Stimulated activated CD4-positive, alpha-beta T cell treated with anti-CD3 and anti-CD28 coated beads, Interleukin-4, amount 100 ng/mL, for 1 hour (primary cell): ENCODE measurements at regions not wholly inside any gene's neighbourhood (a gene's known extent, or its start where the extent isn't known, plus 50 kb on each side); places are given as distances from the start of the nearest gene placed in this dataset.
"Not testable (repeated sequence)": the region's sequence is repeated elsewhere in the genome, so short reads cannot be mapped to it uniquely, and the experiment has no call there.

Experiments
- DNase-seq: peaks from one replicate; pipeline ENCODE4 v3.0.0-alpha.2; 2020

GRCh38 chr16:63157818-63158217 is 1121.6 kb upstream of the CDH8 start:
- no peak for DNase-seq

DNA sequence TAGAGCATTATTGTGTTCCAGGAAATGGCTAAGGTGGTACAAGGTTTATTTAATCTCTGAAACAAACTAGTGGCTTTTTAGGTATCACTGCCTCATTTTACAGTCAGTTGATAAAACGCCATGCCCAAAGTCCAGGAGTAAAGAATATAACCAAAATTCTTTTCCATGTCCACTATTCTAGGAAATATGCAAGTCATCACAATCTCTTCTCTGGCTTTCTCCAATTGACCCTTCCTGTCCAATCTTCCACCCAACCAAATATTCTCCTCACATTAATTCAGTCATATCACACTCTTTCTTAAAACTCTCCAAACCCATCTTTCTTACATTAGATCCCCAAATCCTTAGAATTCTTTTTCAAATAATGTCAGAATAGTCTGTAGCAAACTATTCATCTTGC is 1110.0 kb upstream of the CDH8 start:
- DNase-seq = no peak

DNA sequence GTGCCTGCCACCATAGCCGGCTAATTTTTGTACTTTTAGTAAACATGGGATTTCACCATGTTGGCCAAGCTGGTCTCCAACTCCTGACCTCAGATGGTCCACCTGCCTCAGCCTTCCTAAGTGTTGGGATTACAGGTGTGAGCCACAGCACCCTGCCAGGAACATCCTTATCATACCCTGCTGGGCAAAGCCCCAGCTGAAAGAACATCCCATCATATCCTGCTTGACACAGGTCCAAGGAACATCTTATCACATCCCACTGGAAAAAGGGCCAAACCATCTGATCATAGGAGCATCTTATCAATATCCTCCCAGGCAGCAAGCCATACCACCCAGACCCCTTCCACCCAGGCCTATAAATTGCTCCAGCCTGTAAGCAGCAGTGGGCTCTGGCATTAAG is 1109.2 kb upstream of the CDH8 start:
- no peak for DNase-seq

DNA sequence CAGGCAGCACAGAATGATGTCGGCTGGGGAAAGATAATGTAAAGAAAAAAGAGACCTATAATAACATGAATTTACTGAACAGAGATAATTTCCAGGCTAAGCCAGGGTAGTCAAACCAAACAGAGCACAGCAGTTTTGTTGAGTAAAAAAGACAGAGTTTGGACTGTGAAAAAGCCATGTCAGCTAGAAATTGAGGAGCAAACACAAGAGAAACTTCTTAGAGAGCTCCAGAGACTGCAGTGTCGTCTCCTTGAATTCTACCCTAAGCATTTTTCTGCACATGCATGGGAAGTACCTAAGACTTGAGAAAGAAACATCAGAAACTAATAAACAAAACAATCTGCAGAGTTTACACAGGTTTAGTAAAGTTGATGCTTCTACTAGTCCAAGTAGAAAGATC is 1098.8 kb upstream of the CDH8 start:
- no peak for DNase-seq

GRCh38 chr16:63131503-63131902 is 1095.3 kb upstream of the CDH8 start:
- no peak for DNase-seq

DNA sequence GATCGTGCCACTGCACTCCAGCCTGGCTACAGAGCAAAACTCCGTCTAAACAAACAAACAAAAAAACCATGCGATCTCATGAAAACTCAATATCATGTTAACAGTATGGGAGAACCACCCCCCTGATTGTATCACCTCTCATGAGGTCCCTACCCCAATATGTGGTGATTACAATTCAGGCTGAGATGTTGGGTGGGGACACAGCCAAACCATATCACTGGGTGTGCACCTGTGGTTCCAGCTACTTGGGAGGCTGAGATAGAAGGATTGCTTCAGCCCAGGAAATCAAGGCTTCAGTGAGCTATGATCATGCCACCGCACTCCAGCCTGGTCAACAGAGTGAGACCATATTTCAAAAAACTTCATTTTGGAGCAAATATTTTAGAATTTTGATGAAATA is 1094.7 kb upstream of the CDH8 start:
- DNase-seq = no peak

DNA sequence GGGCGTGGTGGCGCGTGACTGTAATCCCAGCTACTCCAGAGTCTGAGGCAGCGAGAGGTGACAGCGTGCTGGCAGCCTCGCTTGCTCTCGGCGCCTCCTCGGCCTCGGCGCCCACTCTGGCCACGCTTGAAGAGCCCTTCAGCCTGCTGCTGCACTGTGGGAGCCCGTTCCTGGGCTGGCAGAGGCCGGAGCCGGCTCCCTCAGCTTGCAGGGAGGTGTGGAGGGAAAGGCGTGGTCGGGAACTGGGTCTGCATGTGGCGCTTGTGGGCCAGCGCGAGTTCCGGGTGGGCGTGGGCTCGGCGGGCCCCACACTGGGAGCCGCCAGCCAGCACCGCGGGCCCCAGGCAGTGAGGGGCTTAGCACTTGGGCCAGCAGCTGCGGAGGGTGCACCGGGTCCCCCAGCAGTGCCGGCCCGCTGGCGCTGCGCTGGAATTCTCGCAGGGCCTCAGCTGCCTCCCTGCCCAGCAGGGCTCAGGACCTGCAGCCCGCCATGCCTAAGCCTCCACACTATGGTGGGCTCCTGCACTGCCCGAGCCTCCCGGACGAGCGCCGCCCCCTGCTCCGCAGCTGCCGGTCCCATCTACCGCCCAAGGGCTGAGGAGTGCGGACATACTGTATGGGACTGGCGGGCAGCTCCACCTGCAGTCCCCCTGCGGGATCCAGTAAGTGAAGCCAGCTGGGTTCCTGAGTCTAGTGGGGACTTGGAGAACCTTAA is 1093.3 kb upstream of the CDH8 start:
- DNase-seq = no peak

GRCh38 chr16:63119905-63120304 is 1083.7 kb upstream of the CDH8 start:
- not testable (repeated sequence) for DNase-seq

- no peak for DNase-seq
Measured at GRCh38 chr16:63100082-63100481, 1063.8 kb upstream of the CDH8 start.

- no peak for DNase-seq
Measured at GRCh38 chr16:63096857-63097256, 1060.6 kb upstream of the CDH8 start.

DNA sequence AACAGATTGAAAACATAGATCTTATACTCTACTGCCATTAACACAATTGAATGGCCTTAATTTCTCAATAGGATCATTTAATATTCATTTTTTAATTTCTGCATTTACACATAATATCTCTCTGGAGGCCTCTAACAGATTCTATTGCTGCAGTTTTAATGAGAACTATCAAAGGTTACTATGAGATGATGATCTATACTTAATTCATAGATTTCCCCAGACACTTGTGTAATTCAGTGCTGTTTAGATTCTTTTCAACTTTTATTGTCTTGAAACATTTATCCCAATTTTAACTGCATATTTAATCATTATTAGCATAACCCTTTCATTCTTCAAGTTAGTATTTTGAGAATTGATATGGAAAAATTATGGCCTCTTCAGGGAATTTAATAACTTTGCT is 1056.5 kb upstream of the CDH8 start:
- DNase-seq = no peak

DNA sequence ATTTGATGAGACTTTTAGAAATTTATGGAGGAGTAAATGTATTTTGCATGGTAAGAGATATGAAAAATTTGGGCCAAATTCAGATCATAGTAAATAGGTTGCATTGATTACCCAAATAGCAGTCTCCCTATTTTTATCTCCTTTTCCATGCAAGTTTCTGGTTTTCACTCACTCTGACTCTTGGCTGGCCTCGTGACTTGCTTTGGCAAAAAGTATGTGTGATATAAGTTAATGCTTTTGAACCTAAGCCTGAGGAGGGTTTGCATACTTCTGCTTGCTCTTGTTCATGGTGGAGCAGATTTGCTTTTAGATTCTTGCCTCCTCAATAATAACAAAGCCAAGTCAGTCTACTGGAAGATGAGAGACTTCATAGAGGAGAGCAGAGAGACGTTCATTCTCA is 1045.9 kb upstream of the CDH8 start:
- no peak for DNase-seq

DNA sequence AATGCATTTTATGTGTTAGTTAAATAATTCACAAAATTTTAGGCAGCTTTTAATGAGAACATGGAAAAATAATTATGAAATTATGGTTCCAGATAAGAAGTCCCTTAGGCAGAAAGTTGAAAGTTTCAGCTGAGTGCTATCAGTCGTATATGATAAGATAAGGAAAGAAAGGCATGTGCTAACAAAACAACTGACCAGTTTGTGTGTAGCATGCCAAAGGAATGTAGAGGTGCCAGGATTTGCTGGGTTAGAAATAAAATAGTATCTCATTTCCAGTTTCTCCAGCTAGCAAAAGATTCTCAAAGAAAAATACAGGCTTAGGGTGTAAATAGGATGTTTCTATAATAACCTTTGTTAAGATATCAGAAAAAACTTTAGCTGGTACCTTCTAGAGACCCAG is 1044.5 kb upstream of the CDH8 start:
- no peak for DNase-seq

GRCh38 chr16:63069047-63069446 is 1032.8 kb upstream of the CDH8 start:
- no peak for DNase-seq

- DNase-seq = no peak
Measured at GRCh38 chr16:63067141-63067540, 1030.9 kb upstream of the CDH8 start.

GRCh38 chr16:63066552-63066951 is 1030.3 kb upstream of the CDH8 start:
- DNase-seq = no peak

GRCh38 chr16:63061319-63061718 is 1025.1 kb upstream of the CDH8 start:
- no peak for DNase-seq

DNA sequence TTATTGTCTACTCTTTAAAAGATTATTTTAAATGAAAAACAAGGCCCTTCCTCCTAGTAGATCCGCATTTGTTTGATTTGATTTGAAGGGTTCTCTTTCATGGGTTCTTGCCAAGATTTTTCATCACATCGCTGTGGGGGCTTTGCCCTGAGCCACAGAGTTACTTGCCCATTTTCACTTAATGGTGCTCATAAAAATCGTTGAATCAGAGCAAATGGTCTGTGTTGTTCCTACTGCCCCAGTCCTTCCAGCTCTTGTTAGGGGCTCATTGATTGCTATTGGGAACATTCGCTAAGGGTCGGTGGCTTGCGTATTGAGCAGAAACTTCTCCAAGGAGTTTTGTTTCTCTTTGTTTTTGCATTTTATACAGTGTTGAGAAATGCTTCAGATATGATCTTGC is 1023.4 kb upstream of the CDH8 start:
- DNase-seq = no peak

GRCh38 chr16:63057341-63057740 is 1021.1 kb upstream of the CDH8 start:
- no peak for DNase-seq

- no peak for DNase-seq
Measured at GRCh38 chr16:63050391-63050790, 1014.2 kb upstream of the CDH8 start.

GRCh38 chr16:63038397-63039106 is 1002.3 kb upstream of the CDH8 start:
- no peak for DNase-seq

DNA sequence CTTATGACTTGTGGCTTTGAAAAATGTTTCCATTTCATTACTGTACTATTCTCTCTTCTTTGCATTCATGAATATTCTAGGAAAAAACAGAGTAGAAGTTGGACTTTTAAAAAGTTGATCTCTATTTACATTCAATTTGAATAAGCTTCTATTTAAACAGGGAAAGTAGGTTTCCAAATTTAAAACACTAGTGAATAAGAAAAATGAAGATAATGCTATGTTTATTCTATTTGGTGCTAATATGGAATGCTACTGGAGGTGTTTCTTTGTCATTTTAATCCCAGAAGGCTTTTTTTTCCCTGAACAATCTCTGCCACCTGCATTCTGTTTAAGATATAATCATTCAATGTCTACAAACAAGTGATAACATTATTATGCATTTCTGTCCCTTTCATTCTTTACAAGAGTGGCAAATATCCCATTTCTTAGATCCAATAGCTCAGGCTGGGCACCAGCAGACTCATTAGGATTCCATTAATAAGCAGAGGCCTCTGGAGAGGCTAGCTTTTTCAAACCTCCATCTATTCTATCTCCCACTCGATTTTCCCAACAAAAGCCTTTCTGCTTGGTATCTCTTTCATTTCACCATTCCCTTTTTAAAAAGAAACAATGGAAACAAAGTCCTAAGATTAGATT is 1001.6 kb upstream of the CDH8 start:
- DNase-seq = no peak

- no peak for DNase-seq
Measured at GRCh38 chr16:63018581-63019223, 982.5 kb upstream of the CDH8 start.

- no peak for DNase-seq
Measured at GRCh38 chr16:63008688-63009087, 972.5 kb upstream of the CDH8 start.
